GM12872 (cell line): ENCODE measurements at regions not wholly inside any gene's neighbourhood (a gene's known extent, or its start where the extent isn't known, plus 50 kb on each side); places are given as distances from the start of the nearest gene placed in this dataset.

Experiments
- CTCF ChIP-seq: IDR thresholded peaks from 3 replicates; pipeline ENCODE4 v1.5.1; 2011; ENCODE audit warnings: low read depth, mild to moderate bottlenecking, low read length, moderate library complexity; ENCODE audit not compliant: insufficient read depth

- TF ChIP-seq CTCF = no peak
These were observed 109.8 kb downstream of the TOMM20 start for GRCh38 chr1:235018720-235019444.

- no peak for TF ChIP-seq CTCF
These were observed 110.5 kb downstream of the TOMM20 start for GRCh38 chr1:235018161-235018560.

- TF ChIP-seq CTCF = no peak
These were observed 110.9 kb downstream of the TOMM20 start for GRCh38 chr1:235017719-235018118.

- TF ChIP-seq CTCF = no peak
These were observed 111.4 kb downstream of the TOMM20 start for GRCh38 chr1:235017191-235017590.

- no peak for TF ChIP-seq CTCF
These were observed 113.2 kb downstream of the TOMM20 start for GRCh38 chr1:235015291-235015985.

- no peak for TF ChIP-seq CTCF
These were observed 113.9 kb downstream of the TOMM20 start for GRCh38 chr1:235014756-235015155.

GRCh38 chr1:235013512-235013911 lies 115.1 kb downstream of the TOMM20 start:
- TF ChIP-seq CTCF = no peak
